ENCODE measurements at regions not wholly inside any gene's neighbourhood (a gene's known extent, or its start where the extent isn't known, plus 50 kb on each side); places are given as distances from the start of the nearest gene placed in this dataset.

- TF ChIP-seq FOXK1 (CRISPR knock-in tag; IDR thresholded peaks at IDR 0.05; ENCODE audit: borderline replicate concordance), result no peak
- TF ChIP-seq ZBTB11 (CRISPR knock-in tag; IDR thresholded peaks at IDR 0.05), result no peak
- TF ChIP-seq KAT7 (CRISPR knock-in tag; IDR thresholded peaks at IDR 0.05; ENCODE audit: borderline replicate concordance), result no peak
These were observed 217.3 kb downstream of the CHRDL1 start (continued) for GRCh38 chrX:110578270-110578669.

GRCh38 chrX:110584083-110584482, 211.5 kb downstream of the CHRDL1 start:
- no peak for ATAC-seq
- FAIRE-seq, result no peak

More at GRCh38 chrX:110584083-110584482, 211.5 kb downstream of the CHRDL1 start:
- Histone ChIP-seq H3K79me2 (ENCODE audit: control insufficient read depth, insufficient read depth, low read length) (no peaks in the 10 kb centered on the region), H3K27ac (ENCODE audit: extremely low read depth, low read depth, low read length) (no peak overlapping the region), H3K36me3 (ENCODE audit: control insufficient read depth, insufficient read depth, low read length) (no peaks in the 10 kb centered on the region), H3K9me1 (ENCODE audit: control insufficient read depth, insufficient read depth, low read length) (no peaks in the 10 kb centered on the region), H3K9ac (ENCODE audit: insufficient read depth in 1 of 2, low read depth in 2 of 2, low read length in 2 of 2) (no peak overlapping the region), H3K4me3 (no peak overlapping the region), H3K4me1 (replicated peaks in 1 of 2; ENCODE audit: control insufficient read depth in 2 of 2, insufficient read depth in 2 of 2, low read length in 2 of 2) (no peaks in the 10 kb centered on the region), H4K20me1 (replicated peaks; ENCODE audit: control insufficient read depth, insufficient read depth, low read length) (no peaks in the 10 kb centered on the region), H3K9me3 (replicated peaks; ENCODE audit: control insufficient read depth, insufficient read depth, low read depth, low read length) (no peaks in the 10 kb centered on the region), H3K4me2 (ENCODE audit: insufficient read depth, low read length) (no peak overlapping the region), H3K27me3 (ENCODE audit: control insufficient read depth in 2 of 2, insufficient read depth in 2 of 2, low read length in 2 of 2) (no peaks in the 10 kb centered on the region), H2AFZ (ENCODE audit: low read depth, low read length) (no peak overlapping the region)
- TF ChIP-seq XRCC5 (IDR thresholded peaks at IDR 0.05; ENCODE audit: low read depth, low read length), result no peak
- TF ChIP-seq RERE (CRISPR knock-in tag; IDR thresholded peaks at IDR 0.05; ENCODE audit: borderline replicate concordance), result no peak
- TF ChIP-seq ZNF778 (CRISPR knock-in tag; IDR thresholded peaks at IDR 0.05), result no peak
- TF ChIP-seq HOXB6 (CRISPR knock-in tag; IDR thresholded peaks at IDR 0.05; ENCODE audit: borderline replicate concordance), result no peak
- no peak for TF ChIP-seq XRCC4 (IDR thresholded peaks at IDR 0.05; ENCODE audit: extremely low read depth, insufficient read depth, insufficient read length)
- TF ChIP-seq TCF3 (CRISPR knock-in tag; IDR thresholded peaks at IDR 0.05), result no peak
- TF ChIP-seq MLX (CRISPR knock-in tag; conservative IDR thresholded peaks at IDR 0.05), result no peak
- ChIA-PET CTCF (ENCODE audit: low intra/inter-chr PET ratio) (no interaction called here), POLR2A (no interaction called here)
- no peak for DNase-seq (ENCODE audit: extremely low read depth in 1 of 4, low spot score in 3 of 4)
- 0% methylated on average over 3 of the region's 3 CpGs for WGBS (ENCODE audit: insufficient coverage, low coverage, missing lambda C conversion rate)
- BruUV-seq (replicated peaks), result no TSS peak
- intact Hi-C loops (cut with micrococcal nuclease) (no loop called here), in situ Hi-C loops (cut with MboI) (no loop called here)
